Smooth muscle cell (in vitro differentiated cells): ENCODE measurements at regions not wholly inside any gene's neighbourhood (a gene's known extent, or its start where the extent isn't known, plus 50 kb on each side); places are given as distances from the start of the nearest gene placed in this dataset.

Source experiments
- DNase-seq: peaks from one replicate; lab custom pipeline; 2025; ENCODE audit not compliant: unreplicated experiment; lab: John Stamatoyannopoulos, UW
- H2AFZ ChIP-seq: fragments of 200-600 bp; sonication (generic); 2 replicates; pipeline ENCODE4 v1.6.0; 2016; ENCODE audit warnings: antibody characterized with exemption, low read depth, mild to moderate bottlenecking
- H3F3A ChIP-seq: fragments of 200-600 bp; sonication (generic); 2 replicates; pipeline ENCODE4 v1.6.0; 2017; ENCODE audit warnings: antibody characterized with exemption, low read depth
- H3K27ac ChIP-seq: fragments of 200-600 bp; sonication (generic); 2 replicates; pipeline ENCODE4 v1.5.1; 2016; ENCODE audit warnings: low read depth, mild to moderate bottlenecking
- H3K27me3 ChIP-seq: fragments of 200-600 bp; sonication (generic); 2 replicates; pipeline ENCODE4 v1.6.1; 2016; ENCODE audit warnings: low read depth, mild to moderate bottlenecking
- H3K36me3 ChIP-seq: fragments of 200-600 bp; sonication (generic); 2 replicates; pipeline ENCODE4 v1.5.1; 2016; ENCODE audit warnings: low read depth
- H3K4me1 ChIP-seq: fragments of 200-600 bp; sonication (generic); 2 replicates; pipeline ENCODE4 v1.5.1; 2016; ENCODE audit warnings: low read depth
- H3K4me2 ChIP-seq: fragments of 200-600 bp; sonication (generic); 2 replicates; pipeline ENCODE4 v1.6.0; 2016; ENCODE audit warnings: mild to moderate bottlenecking
- H3K4me3 ChIP-seq: fragments of 200-600 bp; sonication (generic); 2 replicates; pipeline ENCODE4 v1.5.1; 2016; ENCODE audit warnings: mild to moderate bottlenecking
- H3K79me2 ChIP-seq: fragments of 200-600 bp; sonication (generic); 2 replicates; pipeline ENCODE4 v1.6.0; 2016; ENCODE audit warnings: low read depth, mild to moderate bottlenecking
- H3K9ac ChIP-seq: fragments of 200-600 bp; sonication (generic); 2 replicates; pipeline ENCODE4 v1.6.0; 2016; ENCODE audit warnings: low read depth
- H3K9me3 ChIP-seq: fragments of 200-600 bp; sonication (generic); replicated peaks from 2 replicates; pipeline ENCODE4 v1.5.1; 2016; ENCODE audit warnings: low read depth
- H4K20me1 ChIP-seq: fragments of 200-600 bp; sonication (generic); 2 replicates; pipeline ENCODE4 v1.6.0; 2016; ENCODE audit warnings: low read depth
- WGBS: methylation state at CpG from one replicate; pipeline ENCODE4 v1.1.7; 2016; ENCODE audit warnings: low lambda C conversion rate; 5-methylcytosine and 5-hydroxymethylcytosine counted together
- TF ChIP-seq, protein P1 (sequence below): fragments of 200-600 bp; sonication (generic); IDR thresholded peaks from 2 replicates; pipeline ENCODE4 v1.5.1; 2017; ENCODE audit warnings: borderline replicate concordance, mild to moderate bottlenecking, antibody characterized with exemption; ENCODE audit not compliant: insufficient read depth, poor library complexity, severe bottlenecking

DNA sequence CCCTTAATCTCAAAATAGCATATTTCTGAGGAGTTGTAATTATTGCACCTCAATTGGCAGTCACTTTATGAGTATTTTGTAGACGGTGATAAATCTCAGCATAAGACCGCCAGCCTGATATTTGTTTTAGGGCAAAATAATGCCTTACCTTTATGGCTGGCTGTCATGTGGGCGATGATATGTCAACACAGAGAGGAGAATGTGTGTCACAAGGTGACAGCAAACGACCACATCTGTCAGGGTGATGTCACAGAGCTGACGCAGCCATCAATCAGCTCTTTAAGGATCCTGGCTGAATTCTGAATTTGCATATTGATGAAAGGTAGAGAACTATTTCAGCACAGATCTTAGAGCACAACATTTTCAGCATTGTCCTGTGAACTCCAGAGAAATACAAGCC lies 209.7 kb downstream of the CEP135 start:
- TF ChIP-seq, protein P1, sequence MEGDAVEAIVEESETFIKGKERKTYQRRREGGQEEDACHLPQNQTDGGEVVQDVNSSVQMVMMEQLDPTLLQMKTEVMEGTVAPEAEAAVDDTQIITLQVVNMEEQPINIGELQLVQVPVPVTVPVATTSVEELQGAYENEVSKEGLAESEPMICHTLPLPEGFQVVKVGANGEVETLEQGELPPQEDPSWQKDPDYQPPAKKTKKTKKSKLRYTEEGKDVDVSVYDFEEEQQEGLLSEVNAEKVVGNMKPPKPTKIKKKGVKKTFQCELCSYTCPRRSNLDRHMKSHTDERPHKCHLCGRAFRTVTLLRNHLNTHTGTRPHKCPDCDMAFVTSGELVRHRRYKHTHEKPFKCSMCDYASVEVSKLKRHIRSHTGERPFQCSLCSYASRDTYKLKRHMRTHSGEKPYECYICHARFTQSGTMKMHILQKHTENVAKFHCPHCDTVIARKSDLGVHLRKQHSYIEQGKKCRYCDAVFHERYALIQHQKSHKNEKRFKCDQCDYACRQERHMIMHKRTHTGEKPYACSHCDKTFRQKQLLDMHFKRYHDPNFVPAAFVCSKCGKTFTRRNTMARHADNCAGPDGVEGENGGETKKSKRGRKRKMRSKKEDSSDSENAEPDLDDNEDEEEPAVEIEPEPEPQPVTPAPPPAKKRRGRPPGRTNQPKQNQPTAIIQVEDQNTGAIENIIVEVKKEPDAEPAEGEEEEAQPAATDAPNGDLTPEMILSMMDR, result no peak
- Histone ChIP-seq H3K9me3 (no peaks in the 10 kb centered on the region), H3K4me1 (no peaks in the 10 kb centered on the region)

DNA sequence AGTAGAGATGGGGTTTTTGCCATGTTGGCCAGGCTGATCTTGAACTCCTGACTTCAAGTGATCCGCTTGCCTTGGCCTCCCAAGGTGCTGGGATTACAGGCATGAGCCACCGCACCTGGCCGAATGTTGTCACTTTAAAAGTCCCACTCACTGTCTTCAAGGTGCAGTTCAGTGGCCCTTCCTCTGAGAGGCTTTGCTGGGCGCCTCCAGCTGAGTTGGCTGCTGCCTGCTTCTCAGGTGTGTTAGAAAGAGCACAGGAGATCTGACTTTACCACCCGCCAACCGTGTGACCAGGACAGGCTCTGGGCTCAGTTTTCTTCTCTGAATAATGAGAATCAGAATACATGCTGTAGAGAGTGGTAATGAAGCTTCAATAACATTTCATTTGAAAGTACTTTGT lies 207.4 kb downstream of the CEP135 start:
- Histone ChIP-seq H3F3A (no peaks in the 10 kb centered on the region), H3K27me3 (no peaks in the 10 kb centered on the region), H3K9me3 (no peaks in the 10 kb centered on the region), H3K79me2 (no peaks in the 10 kb centered on the region), H3K27ac (no peak overlapping the region), H3K4me3 (no peak overlapping the region), H3K4me2 (no peak overlapping the region), H3K9ac (no peak overlapping the region), H3K36me3 (no peaks in the 10 kb centered on the region), H2AFZ (no peak overlapping the region), H3K4me1 (no peaks in the 10 kb centered on the region), H4K20me1 (no peaks in the 10 kb centered on the region)
- TF ChIP-seq, protein P1, result no peak
- WGBS, result 93% methylated on average over 6 of the region's 6 CpGs
- DNase-seq, result no peak

More for the DNA sequence above, 209.7 kb downstream of the CEP135 start:
- no peaks in the 10 kb centered on the region for H3K36me3 ChIP-seq
- no peak for DNase-seq
- H2AFZ ChIP-seq, result no peak overlapping the region
- no peak overlapping the region for H3K4me2 ChIP-seq
- WGBS, result 81% methylated on average over 5 of the region's 5 CpGs
- no peaks in the 10 kb centered on the region for H4K20me1 ChIP-seq
- H3K79me2 ChIP-seq, result no peaks in the 10 kb centered on the region
- H3K27me3 ChIP-seq, result no peaks in the 10 kb centered on the region
- no peak overlapping the region for H3K27ac ChIP-seq
- H3F3A ChIP-seq, result no peaks in the 10 kb centered on the region
- no peak overlapping the region for H3K9ac ChIP-seq
- H3K4me3 ChIP-seq, result no peak overlapping the region

DNA sequence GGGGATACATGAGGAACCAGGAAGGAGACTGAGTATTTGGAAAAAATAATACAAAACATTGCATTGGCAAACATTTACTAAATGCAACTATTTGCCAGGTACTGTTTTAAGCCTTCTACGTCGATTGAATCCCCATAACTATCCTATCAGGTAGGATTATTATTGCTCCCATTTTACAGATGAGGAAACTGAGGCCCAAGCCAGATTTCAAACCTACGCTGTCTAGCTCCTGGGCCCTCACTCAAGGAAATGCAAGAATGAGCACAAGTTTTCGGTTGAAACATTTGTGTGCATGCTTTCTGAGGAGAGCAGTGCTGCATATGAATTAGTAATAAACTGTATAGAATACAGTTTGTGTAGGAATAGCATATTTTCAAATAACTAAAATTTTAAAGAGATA lies 206.7 kb downstream of the CEP135 start:
- Histone ChIP-seq H3K9me3 (no peaks in the 10 kb centered on the region), H2AFZ (no peak overlapping the region), H3K4me2 (no peak overlapping the region), H3F3A (no peaks in the 10 kb centered on the region), H3K27me3 (no peaks in the 10 kb centered on the region), H3K27ac (no peak overlapping the region), H3K79me2 (no peaks in the 10 kb centered on the region), H3K36me3 (no peaks in the 10 kb centered on the region), H4K20me1 (no peaks in the 10 kb centered on the region), H3K4me1 (no peaks in the 10 kb centered on the region), H3K9ac (no peak overlapping the region), H3K4me3 (no peak overlapping the region)
- DNase-seq, result no peak
- 96% methylated on average over 4 of the region's 4 CpGs for WGBS
- TF ChIP-seq, protein P1, result no peak

DNA sequence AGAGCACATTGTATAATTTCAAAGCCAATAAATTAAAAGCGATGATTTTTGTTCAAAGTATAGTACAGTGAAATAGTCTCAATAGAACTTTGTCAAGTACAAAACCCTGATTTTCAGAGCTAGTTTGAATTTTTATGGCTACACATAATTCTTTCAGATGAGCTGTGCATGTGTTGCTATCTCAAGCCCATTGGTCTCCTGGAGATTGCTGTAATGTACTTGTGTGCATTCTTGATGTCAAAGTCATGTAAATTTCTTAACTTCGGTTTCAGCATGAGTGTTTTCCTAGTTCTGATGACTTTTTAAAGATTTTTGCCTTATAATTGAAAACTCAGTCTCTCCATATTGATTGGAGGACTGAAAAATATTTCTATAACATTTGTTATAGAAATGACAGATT lies 200.8 kb downstream of the CEP135 start:
- Histone ChIP-seq H3K27me3 (no peaks in the 10 kb centered on the region), H3K36me3 (no peaks in the 10 kb centered on the region), H3K9ac (no peak overlapping the region), H3K79me2 (no peaks in the 10 kb centered on the region), H2AFZ (no peak overlapping the region), H3K27ac (peak overlapping the region; percentile 45), H3K4me1 (peaks cover 8% of the 10 kb centered on the region), H3K4me3 (no peak overlapping the region), H3K9me3 (no peaks in the 10 kb centered on the region), H3K4me2 (peak overlapping the region; percentile 58), H4K20me1 (no peaks in the 10 kb centered on the region), H3F3A (peaks cover 8% of the 10 kb centered on the region)
- DNase-seq, result no peak
- whole genome bisulfite sequencing, result 57% methylated on average over 2 of the region's 2 CpGs
- TF ChIP-seq, protein P1, result no peak
